ENCODE measurements at regions not wholly inside any gene's neighbourhood (a gene's known extent, or its start where the extent isn't known, plus 50 kb on each side); places are given as distances from the start of the nearest gene placed in this dataset.
A peak's percentile ranks its signal among the peaks of the same experiment; 100 is the strongest.

DNA sequence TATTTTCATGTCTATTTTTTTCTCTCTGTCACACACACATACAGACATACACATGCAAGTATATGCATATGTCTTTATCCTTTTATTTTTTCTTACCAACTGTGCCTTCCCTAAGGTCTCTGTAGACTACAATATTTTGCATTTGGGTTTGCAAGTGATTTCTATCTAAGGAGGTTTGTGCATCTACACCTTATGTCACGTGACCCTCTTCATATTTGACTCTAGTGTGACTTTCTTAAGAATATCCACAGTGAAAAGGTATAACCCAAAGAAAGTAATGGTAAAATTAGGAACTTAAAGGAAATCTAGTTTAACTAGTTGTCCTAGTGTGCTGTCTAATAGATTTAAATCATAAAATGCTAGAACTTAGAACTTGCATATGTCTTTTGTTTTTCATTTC is 298.8 kb upstream of the LRIG3 start:
- no peaks in the 10 kb centered on the region for H3K9me3 ChIP-seq (ENCODE audit: low read length)
- no peaks in the 10 kb centered on the region for H3K4me1 ChIP-seq (ENCODE audit: insufficient read depth, low read length)
- POLR2A ChIA-PET: no interaction called here
- CTCF ChIA-PET (ENCODE audit: low intra/inter-chr PET ratio, low total read pairs): no interaction called here
- H3K4me2 ChIP-seq (ENCODE audit: low read depth, low read length): no peak overlapping the region
- H3K27me3 ChIP-seq (ENCODE audit: control insufficient read depth in 1 of 2, insufficient read depth in 2 of 2, low read length in 2 of 2): no peaks in the 10 kb centered on the region; a peak in 1 of 5 replicates
- no peaks in the 10 kb centered on the region for H4K20me1 ChIP-seq (ENCODE audit: insufficient read depth, low read length)
- DNase-seq (ENCODE audit: low spot score) (no peak), FAIRE-seq (no peak), ATAC-seq (no peak)
- in situ Hi-C loops (cut with HindIII; ENCODE audit: extremely low pct_ligation_motif_present, low pct_unique_long_range_greater_than_20kb) (no loop called here), intact Hi-C loops (cut with micrococcal nuclease; ENCODE audit: unreplicated experiment) (no loop called here)
- H3K4me3 ChIP-seq (replicated peaks in 1 of 3; ENCODE audit: insufficient read depth in 1 of 3, low read depth in 2 of 3, low read length in 3 of 3): no peak overlapping the region
- no peak overlapping the region for H2AFZ ChIP-seq (ENCODE audit: low read length)
- H3K36me3 ChIP-seq (replicated peaks in 1 of 2; ENCODE audit: control insufficient read depth in 1 of 2, insufficient read depth in 2 of 2, low read length in 2 of 2): no peaks in the 10 kb centered on the region
- no TSS peak for BruUV-seq (replicated peaks)
- no peak for TF ChIP-seq GFI1 (CRISPR knock-in tag; IDR thresholded peaks at IDR 0.05; ENCODE audit: borderline replicate concordance)
- TF ChIP-seq, protein P1, sequence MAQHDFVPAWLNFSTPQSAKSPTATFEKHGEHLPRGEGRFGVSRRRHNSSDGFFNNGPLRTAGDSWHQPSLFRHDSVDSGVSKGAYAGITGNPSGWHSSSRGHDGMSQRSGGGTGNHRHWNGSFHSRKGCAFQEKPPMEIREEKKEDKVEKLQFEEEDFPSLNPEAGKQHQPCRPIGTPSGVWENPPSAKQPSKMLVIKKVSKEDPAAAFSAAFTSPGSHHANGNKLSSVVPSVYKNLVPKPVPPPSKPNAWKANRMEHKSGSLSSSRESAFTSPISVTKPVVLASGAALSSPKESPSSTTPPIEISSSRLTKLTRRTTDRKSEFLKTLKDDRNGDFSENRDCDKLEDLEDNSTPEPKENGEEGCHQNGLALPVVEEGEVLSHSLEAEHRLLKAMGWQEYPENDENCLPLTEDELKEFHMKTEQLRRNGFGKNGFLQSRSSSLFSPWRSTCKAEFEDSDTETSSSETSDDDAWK (CRISPR knock-in tag; IDR thresholded peaks at IDR 0.05): no peak
- TF ChIP-seq JUNB (CRISPR knock-in tag; IDR thresholded peaks at IDR 0.05; ENCODE audit: borderline replicate concordance): no peak
- TF ChIP-seq RAD51 (IDR thresholded peaks at IDR 0.05; ENCODE audit: borderline replicate concordance): peak; percentile 80; the same call in 1 of the 2 replicates
- no peak for TF ChIP-seq IRF2 (CRISPR knock-in tag; IDR thresholded peaks at IDR 0.05)
- TF ChIP-seq, protein P2, sequence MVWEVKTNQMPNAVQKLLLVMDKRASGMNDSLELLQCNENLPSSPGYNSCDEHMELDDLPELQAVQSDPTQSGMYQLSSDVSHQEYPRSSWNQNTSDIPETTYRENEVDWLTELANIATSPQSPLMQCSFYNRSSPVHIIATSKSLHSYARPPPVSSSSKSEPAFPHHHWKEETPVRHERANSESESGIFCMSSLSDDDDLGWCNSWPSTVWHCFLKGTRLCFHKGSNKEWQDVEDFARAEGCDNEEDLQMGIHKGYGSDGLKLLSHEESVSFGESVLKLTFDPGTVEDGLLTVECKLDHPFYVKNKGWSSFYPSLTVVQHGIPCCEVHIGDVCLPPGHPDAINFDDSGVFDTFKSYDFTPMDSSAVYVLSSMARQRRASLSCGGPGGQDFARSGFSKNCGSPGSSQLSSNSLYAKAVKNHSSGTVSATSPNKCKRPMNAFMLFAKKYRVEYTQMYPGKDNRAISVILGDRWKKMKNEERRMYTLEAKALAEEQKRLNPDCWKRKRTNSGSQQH (CRISPR knock-in tag; IDR thresholded peaks at IDR 0.05; ENCODE audit: low read depth): no peak
- no peak for TF ChIP-seq ZFAT (CRISPR knock-in tag; conservative IDR thresholded peaks at IDR 0.05)
- TF ChIP-seq, protein P3, sequence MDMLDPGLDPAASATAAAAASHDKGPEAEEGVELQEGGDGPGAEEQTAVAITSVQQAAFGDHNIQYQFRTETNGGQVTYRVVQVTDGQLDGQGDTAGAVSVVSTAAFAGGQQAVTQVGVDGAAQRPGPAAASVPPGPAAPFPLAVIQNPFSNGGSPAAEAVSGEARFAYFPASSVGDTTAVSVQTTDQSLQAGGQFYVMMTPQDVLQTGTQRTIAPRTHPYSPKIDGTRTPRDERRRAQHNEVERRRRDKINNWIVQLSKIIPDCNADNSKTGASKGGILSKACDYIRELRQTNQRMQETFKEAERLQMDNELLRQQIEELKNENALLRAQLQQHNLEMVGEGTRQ (IDR thresholded peaks at IDR 0.05; ENCODE audit: low read depth, low read length): peak; percentile 62
- TF ChIP-seq, protein P3 (CRISPR knock-in tag; IDR thresholded peaks at IDR 0.05; ENCODE audit: borderline replicate concordance): no peak
- TF ChIP-seq FOXK1 (CRISPR knock-in tag; IDR thresholded peaks at IDR 0.05; ENCODE audit: borderline replicate concordance, low read depth): no peak
- 8% methylated on average over 1 of the region's 1 CpG for WGBS (ENCODE audit: low lambda C conversion rate)
- H3K79me2 ChIP-seq (ENCODE audit: insufficient read depth, low read length): no peaks in the 10 kb centered on the region
- H3K27ac ChIP-seq (ENCODE audit: extremely low read length, insufficient read depth, low read length): no peak overlapping the region
- no peak overlapping the region for H3K9ac ChIP-seq (ENCODE audit: insufficient read depth, low read depth, low read length)

Data from HepG2 (cell line).